Left lung (tissue), 4 donors: ENCODE measurements at regions not wholly inside any gene's neighbourhood (a gene's known extent, or its start where the extent isn't known, plus 50 kb on each side); places are given as distances from the start of the nearest gene placed in this dataset.
"Not testable (repeated sequence)": the region's sequence is repeated elsewhere in the genome, so short reads cannot be mapped to it uniquely, and the experiment has no call there.

Source experiments
- ATAC-seq: fragments of 200-7000 bp; cut with Tn5 transposase; one replicate; pipeline ENCODE4 v1.9.1; 2020; ENCODE audit warnings: moderate library complexity
- DNase-seq, 4 donors: peaks; one replicate each; pipeline ENCODE4 v3.0.0-alpha.2; 2013 to 2020
- H3K27ac ChIP-seq, 2 donors: fragments of 200-600 bp; sonication (generic) in 1 of 2; one replicate each; pipeline versions ENCODE4 v1.5.0 to v1.8.0; 2020 to 2021
- H3K27me3 ChIP-seq, 2 donors: fragments of 200-600 bp; sonication (generic) in 1 of 2; one replicate each; pipeline versions ENCODE4 v1.5.0 to v1.8.0; 2020 to 2021
- H3K36me3 ChIP-seq, 2 donors: fragments of 200-600 bp; sonication (generic) in 1 of 2; one replicate each; pipeline versions ENCODE4 v1.5.0 to v1.8.0; 2020 to 2021
- H3K4me1 ChIP-seq, 2 donors: fragments of 200-600 bp; one replicate each; pipeline ENCODE4 v1.8.0; 2021
- H3K4me3 ChIP-seq, 2 donors: fragments of 200-600 bp; sonication (generic) in 1 of 2; one replicate each; pipeline versions ENCODE4 v1.5.0 to v1.8.0; 2020 to 2021; ENCODE audit warnings: mild to moderate bottlenecking in 1 of 2
- H3K9me3 ChIP-seq, 2 donors: fragments of 200-600 bp; sonication (generic) in 1 of 2; one replicate each; pipeline versions ENCODE4 v1.5.0 to v1.8.0; 2020 to 2021
- intact Hi-C, 2 donors: fragments of 100-400 bp; cut with DNase I; formaldehyde crosslinking; loops; one replicate each; pipeline versions ENCODE4 v1.11.2 to v1.14.2; 2022
- donor health status: DM: no; HTN: yes; CAD: no.
- donor health status: DM: no; HTN: no; CAD: no.

GRCh38 chr6:57708061-57708460 lies 390.6 kb downstream of the PRIM2 start:
- H3K4me1 ChIP-seq, DNase-seq, ATAC-seq, H3K4me3 ChIP-seq, H3K9me3 ChIP-seq, H3K27ac ChIP-seq, intact Hi-C loops, H3K27me3 ChIP-seq, H3K36me3 ChIP-seq: not testable (repeated sequence)

- H3K36me3 ChIP-seq, intact Hi-C loops, H3K27me3 ChIP-seq, H3K9me3 ChIP-seq, H3K4me3 ChIP-seq, H3K4me1 ChIP-seq, H3K27ac ChIP-seq, DNase-seq, ATAC-seq: not testable (repeated sequence)
Measured at GRCh38 chr6:57722546-57722945, 405.1 kb downstream of the PRIM2 start.

- intact Hi-C loops, H3K4me1 ChIP-seq, ATAC-seq, DNase-seq, H3K9me3 ChIP-seq, H3K36me3 ChIP-seq, H3K27me3 ChIP-seq, H3K27ac ChIP-seq, H3K4me3 ChIP-seq: not testable (repeated sequence)
Measured at GRCh38 chr6:57723815-57724401, 406.5 kb downstream of the PRIM2 start.

GRCh38 chr6:57729407-57729806 lies 412.0 kb downstream of the PRIM2 start:
- H3K27me3 ChIP-seq, H3K4me3 ChIP-seq, DNase-seq, H3K27ac ChIP-seq, H3K4me1 ChIP-seq, H3K36me3 ChIP-seq, intact Hi-C loops, ATAC-seq, H3K9me3 ChIP-seq: not testable (repeated sequence)

- H3K4me1 ChIP-seq, DNase-seq, H3K9me3 ChIP-seq, intact Hi-C loops, ATAC-seq, H3K36me3 ChIP-seq, H3K27ac ChIP-seq, H3K4me3 ChIP-seq, H3K27me3 ChIP-seq: not testable (repeated sequence)
Measured at GRCh38 chr6:57730726-57731125, 413.3 kb downstream of the PRIM2 start.

- H3K9me3 ChIP-seq, H3K36me3 ChIP-seq, DNase-seq, intact Hi-C loops, H3K4me1 ChIP-seq, ATAC-seq, H3K27me3 ChIP-seq, H3K27ac ChIP-seq, H3K4me3 ChIP-seq: not testable (repeated sequence)
Measured at GRCh38 chr6:57747716-57748115, 430.3 kb downstream of the PRIM2 start.

GRCh38 chr6:57759850-57760249 lies 442.4 kb downstream of the PRIM2 start:
- H3K27ac ChIP-seq, H3K36me3 ChIP-seq, H3K4me1 ChIP-seq, intact Hi-C loops, H3K4me3 ChIP-seq, H3K9me3 ChIP-seq, DNase-seq, H3K27me3 ChIP-seq, ATAC-seq: not testable (repeated sequence)

- ATAC-seq, H3K36me3 ChIP-seq, H3K4me3 ChIP-seq, H3K9me3 ChIP-seq, intact Hi-C loops, H3K27ac ChIP-seq, DNase-seq, H3K4me1 ChIP-seq: not testable (repeated sequence)
- peaks cover 0 to 51% of the 10 kb centered on the region in 2 donors for H3K27me3 ChIP-seq
Measured at GRCh38 chr6:57792720-57793397, 475.4 kb downstream of the PRIM2 start.

GRCh38 chr6:57793398-57793762 lies 475.9 kb downstream of the PRIM2 start:
- H3K27me3 ChIP-seq = peaks cover 0 to 51% of the 10 kb centered on the region in 2 donors
- DNase-seq, ATAC-seq, H3K4me1 ChIP-seq, intact Hi-C loops, H3K9me3 ChIP-seq, H3K4me3 ChIP-seq, H3K27ac ChIP-seq, H3K36me3 ChIP-seq: not testable (repeated sequence)

- H3K4me1 ChIP-seq, DNase-seq, H3K4me3 ChIP-seq, intact Hi-C loops, H3K27ac ChIP-seq, H3K36me3 ChIP-seq, ATAC-seq: not testable (repeated sequence)
- Histone ChIP-seq H3K27me3 (peaks cover 0 to 42% of the 10 kb centered on the region in 2 donors), H3K9me3 (peaks cover 0 to 11% of the 10 kb centered on the region in 2 donors)
Measured at GRCh38 chr6:57799703-57800479, 482.5 kb downstream of the PRIM2 start.

- H3K4me1 ChIP-seq, intact Hi-C loops, H3K27ac ChIP-seq, H3K4me3 ChIP-seq, H3K36me3 ChIP-seq, ATAC-seq, H3K9me3 ChIP-seq, DNase-seq: not testable (repeated sequence)
- peaks cover 0 to 68% of the 10 kb centered on the region in 2 donors for H3K27me3 ChIP-seq
Measured at GRCh38 chr6:57808581-57808980, 491.2 kb downstream of the PRIM2 start.

GRCh38 chr6:57809454-57809853 lies 492.0 kb downstream of the PRIM2 start:
- H3K9me3 ChIP-seq, H3K36me3 ChIP-seq, intact Hi-C loops, ATAC-seq, H3K4me1 ChIP-seq, H3K27ac ChIP-seq, H3K4me3 ChIP-seq, DNase-seq: not testable (repeated sequence)
- H3K27me3 ChIP-seq = peaks cover 0 to 76% of the 10 kb centered on the region in 2 donors
